ENCODE measurements at regions not wholly inside any gene's neighbourhood (a gene's known extent, or its start where the extent isn't known, plus 50 kb on each side); places are given as distances from the start of the nearest gene placed in this dataset.

GRCh38 chr1:222242492-222242891 is 305.4 kb downstream of the HHIPL2 start:
- no peak for TF ChIP-seq ATF3 (CRISPR knock-in tag; conservative IDR thresholded peaks at IDR 0.05)
- Mint-ChIP-seq H3K9me3 (peaks cover 4% of the 10 kb centered on the region; the same call in 1 of the 2 replicates), H3K27me3 (ENCODE audit: low read depth) (no peaks in the 10 kb centered on the region), H3K27ac (peak overlapping the region; percentile 62), H3K4me1 (peaks cover 63% of the 10 kb centered on the region), H3K36me3 (no peaks in the 10 kb centered on the region), H3K4me3 (no peak overlapping the region)
- POLR2A ChIA-PET = interaction anchor here (0.5 kb wide), 1 partner anchor 912 kb away, joined by 3 read pairs; no protein-coding TSS in a partner anchor
- peak; percentile 60; the same call in 1 of the 2 replicates for ATAC-seq
- CTCF ChIA-PET = no interaction called here
- DNase-seq (ENCODE audit: low spot score) = no peak

- DNase-seq (ENCODE audit: low spot score) (no peak), ATAC-seq (no peak)
- CTCF ChIA-PET = interaction anchor here (1.2 kb wide), 1 partner anchor 213 kb away, joined by 3 read pairs; no protein-coding TSS in a partner anchor
- Mint-ChIP-seq H3K27ac (no peak overlapping the region), H3K27me3 (ENCODE audit: low read depth) (no peaks in the 10 kb centered on the region), H3K36me3 (no peaks in the 10 kb centered on the region), H3K4me3 (no peak overlapping the region), H3K9me3 (peaks cover 6% of the 10 kb centered on the region), H3K4me1 (peaks cover 55% of the 10 kb centered on the region)
- POLR2A ChIA-PET = interaction anchor here (1.1 kb wide), 1 partner anchor 22 kb away, joined by 3 read pairs; no protein-coding TSS in a partner anchor
- TF ChIP-seq JAZF1 (CRISPR knock-in tag; IDR thresholded peaks at IDR 0.05) (no peak), TCF7 (CRISPR knock-in tag; IDR thresholded peaks at IDR 0.05; ENCODE audit: low read depth) (no peak), ZNF671 (CRISPR knock-in tag; IDR thresholded peaks at IDR 0.05) (no peak), RELA (CRISPR knock-in tag; IDR thresholded peaks at IDR 0.05; ENCODE audit: borderline replicate concordance) (no peak), GRHL2 (CRISPR knock-in tag; IDR thresholded peaks at IDR 0.05; ENCODE audit: insufficient replicate concordance, severe bottlenecking) (no peak), CDX4 (CRISPR knock-in tag; IDR thresholded peaks at IDR 0.05; ENCODE audit: borderline replicate concordance) (no peak), OVOL2 (CRISPR knock-in tag; IDR thresholded peaks at IDR 0.05; ENCODE audit: borderline replicate concordance) (no peak), TP53 (CRISPR knock-in tag; IDR thresholded peaks at IDR 0.05) (no peak), ZNF219 (CRISPR knock-in tag; IDR thresholded peaks at IDR 0.05; ENCODE audit: borderline replicate concordance) (no peak), ZNF532 (CRISPR knock-in tag; IDR thresholded peaks at IDR 0.05; ENCODE audit: borderline replicate concordance) (no peak), NR1H2 (CRISPR knock-in tag; IDR thresholded peaks at IDR 0.05) (no peak), ZNF121 (CRISPR knock-in tag; IDR thresholded peaks at IDR 0.05) (no peak), ZNF263 (CRISPR knock-in tag; IDR thresholded peaks at IDR 0.05; ENCODE audit: low read depth) (no peak), ZMAT4 (CRISPR knock-in tag; IDR thresholded peaks at IDR 0.05) (no peak)
Observed at GRCh38 chr1:222241410-222241809, 306.5 kb downstream of the HHIPL2 start.

GRCh38 chr1:222240536-222241181 is 307.2 kb downstream of the HHIPL2 start:
- TF ChIP-seq TP53 (CRISPR knock-in tag; IDR thresholded peaks at IDR 0.05) = no peak
- no peak for TF ChIP-seq USF2 (CRISPR knock-in tag; IDR thresholded peaks at IDR 0.05)
- no peak for TF ChIP-seq SMAD4 (CRISPR knock-in tag; IDR thresholded peaks at IDR 0.05)
- TF ChIP-seq ZNF219 (CRISPR knock-in tag; IDR thresholded peaks at IDR 0.05; ENCODE audit: borderline replicate concordance) = no peak
- TF ChIP-seq ZNF416 (CRISPR knock-in tag; IDR thresholded peaks at IDR 0.05) = no peak
- TF ChIP-seq FOXP1 (CRISPR knock-in tag; IDR thresholded peaks at IDR 0.05; ENCODE audit: borderline replicate concordance) = no peak
- no peak for TF ChIP-seq FOXP4 (CRISPR knock-in tag; IDR thresholded peaks at IDR 0.05)
- no peak for TF ChIP-seq ZNF121 (CRISPR knock-in tag; IDR thresholded peaks at IDR 0.05)
- H3K4me3 Mint-ChIP-seq = no peak overlapping the region
- no peak overlapping the region for H3K27ac Mint-ChIP-seq
- ChIA-PET POLR2A (interaction anchor here (1.1 kb wide), 1 partner anchor 23 kb away, joined by 3 read pairs; no protein-coding TSS in a partner anchor), CTCF (interaction anchor here (1.1 to 1.2 kb wide), 2 partner anchors 214 to 215 kb away, joined by 3 read pairs; no protein-coding TSS in a partner anchor)
- ATAC-seq (no peak), DNase-seq (ENCODE audit: low spot score) (no peak)
- no peaks in the 10 kb centered on the region for H3K27me3 Mint-ChIP-seq (ENCODE audit: low read depth)
- H3K4me1 Mint-ChIP-seq = peaks cover 54% of the 10 kb centered on the region
- H3K36me3 Mint-ChIP-seq = no peaks in the 10 kb centered on the region
- peaks cover 12% of the 10 kb centered on the region for H3K9me3 Mint-ChIP-seq

Measured in WTC11 (cell line).